Left lobe of liver (tissue), 2 donors: ENCODE measurements at regions not wholly inside any gene's neighbourhood (a gene's known extent, or its start where the extent isn't known, plus 50 kb on each side); places are given as distances from the start of the nearest gene placed in this dataset.

ENCODE experiments used
- ATAC-seq: fragments of 200-7000 bp; cut with Tn5 transposase; one replicate; pipeline ENCODE4 v1.9.1; 2020; ENCODE audit warnings: mild to moderate bottlenecking, moderate library complexity
- DNase-seq: peaks from one replicate; pipeline ENCODE4 v3.0.0-alpha.2; 2020; ENCODE audit warnings: low spot score
- donor health status: DM: no; HTN: no; CAD: no; lungs with moderate emphysema.
- donor health status: DM: no; HTN: yes; CAD: no.

DNA sequence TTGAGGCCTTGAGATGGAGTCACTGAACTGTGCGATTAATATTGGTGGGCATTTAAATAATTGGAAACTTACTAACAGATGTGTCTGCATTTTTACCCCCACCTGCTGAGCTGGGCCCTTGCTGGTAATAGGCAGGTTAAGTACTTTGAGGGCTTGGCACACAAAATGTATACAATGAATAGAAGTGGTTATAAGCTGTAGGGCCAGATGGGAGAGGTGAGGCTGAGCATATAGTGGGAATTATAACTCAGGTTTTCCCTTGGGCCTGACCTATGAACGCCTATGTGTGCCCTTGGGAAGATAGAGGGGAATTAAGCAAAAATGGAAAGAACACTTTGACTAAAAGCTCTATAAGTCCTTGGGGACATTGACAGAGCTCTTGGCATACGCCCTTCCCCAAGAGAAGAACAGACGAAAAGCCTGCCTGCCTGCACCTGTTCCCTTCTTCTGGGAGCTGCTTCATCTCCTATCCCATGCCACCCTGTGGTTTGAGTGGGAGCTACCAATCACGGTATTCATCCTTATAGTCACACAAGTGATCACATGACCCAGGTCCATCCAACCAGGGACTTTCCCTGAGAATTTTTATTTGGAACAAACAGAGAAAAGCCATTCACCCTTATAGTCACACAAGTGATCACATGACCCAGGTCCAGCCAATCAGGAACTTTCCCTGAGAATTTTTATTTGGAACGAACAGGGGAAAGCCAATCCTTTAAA, 260.7 kb upstream of the CSF3R start:
- no peak for DNase-seq

DNA sequence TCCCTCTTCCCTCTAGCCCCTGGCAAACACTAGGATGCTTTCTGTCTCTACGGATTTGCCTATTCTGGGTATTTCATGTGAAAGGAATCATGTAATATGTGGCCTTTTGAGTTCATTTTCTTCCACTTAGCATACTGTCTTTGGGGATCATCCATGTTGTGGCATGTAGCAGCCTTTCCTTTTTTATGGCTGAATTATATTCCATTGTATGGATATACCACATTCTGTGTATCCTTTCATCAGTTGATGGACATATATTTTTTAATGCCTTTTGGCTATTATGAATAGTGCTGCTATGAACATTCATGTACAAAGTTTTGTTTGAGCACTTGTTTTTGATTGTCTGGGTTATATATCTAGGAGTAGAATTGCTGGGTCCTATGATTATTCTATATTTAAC, 258.4 kb upstream of the CSF3R start:
- ATAC-seq (no peak), DNase-seq (no peak)

More for the DNA sequence above, 260.7 kb upstream of the CSF3R start:
- no peak for ATAC-seq

- ATAC-seq (no peak), DNase-seq (no peak)
Observed at GRCh38 chr1:36740446-36740845, 257.7 kb upstream of the CSF3R start.

- DNase-seq, result no peak
Observed at GRCh38 chr1:36739703-36740289, 257.1 kb upstream of the CSF3R start.

DNA sequence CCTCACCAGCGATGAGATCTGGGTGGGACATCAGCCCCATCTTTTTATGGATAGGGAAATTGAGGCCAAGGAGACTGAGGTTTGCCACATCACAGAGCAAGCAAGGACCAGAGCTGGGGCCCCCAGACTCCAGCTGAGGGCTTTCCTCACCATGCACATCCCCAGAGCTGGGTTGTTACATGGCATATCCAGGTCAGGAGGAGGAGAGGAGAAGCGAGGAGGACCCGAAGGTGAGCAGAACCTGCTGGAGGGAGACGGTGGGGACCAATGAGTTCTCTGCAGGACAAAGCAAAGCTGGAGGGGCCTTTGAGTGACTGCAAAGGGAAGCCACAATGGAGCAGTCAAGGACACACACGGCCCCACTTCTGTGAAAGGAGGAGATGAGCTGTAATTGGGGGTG, 255.5 kb upstream of the CSF3R start:
- DNase-seq (no peak), ATAC-seq (no peak)

More at GRCh38 chr1:36739703-36740289, 257.1 kb upstream of the CSF3R start:
- ATAC-seq, result no peak

DNA sequence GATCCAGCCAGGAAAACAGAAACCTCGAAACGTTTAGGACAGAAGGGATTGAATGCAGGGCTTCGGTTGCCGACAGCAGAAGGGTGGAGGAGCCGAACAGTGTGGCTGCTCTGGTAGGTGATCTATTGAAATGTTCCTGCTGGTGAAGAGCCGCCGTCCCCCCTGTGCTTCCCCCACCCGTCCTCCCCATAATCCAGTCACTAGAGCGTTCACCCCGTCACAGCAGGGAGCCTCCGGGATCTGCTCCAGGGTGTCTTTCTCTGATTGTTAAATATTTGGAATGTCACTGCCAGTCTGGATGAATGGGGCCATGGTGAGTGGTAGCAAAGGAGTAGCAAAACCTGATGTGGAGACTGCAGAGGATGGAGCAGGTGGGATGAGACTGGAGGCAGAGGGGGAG, 255.1 kb upstream of the CSF3R start:
- DNase-seq (peak; percentile 12), ATAC-seq (no peak)

- peak; percentile 5 for DNase-seq
- no peak for ATAC-seq
Observed at GRCh38 chr1:36737038-36737555, 254.4 kb upstream of the CSF3R start.

DNA sequence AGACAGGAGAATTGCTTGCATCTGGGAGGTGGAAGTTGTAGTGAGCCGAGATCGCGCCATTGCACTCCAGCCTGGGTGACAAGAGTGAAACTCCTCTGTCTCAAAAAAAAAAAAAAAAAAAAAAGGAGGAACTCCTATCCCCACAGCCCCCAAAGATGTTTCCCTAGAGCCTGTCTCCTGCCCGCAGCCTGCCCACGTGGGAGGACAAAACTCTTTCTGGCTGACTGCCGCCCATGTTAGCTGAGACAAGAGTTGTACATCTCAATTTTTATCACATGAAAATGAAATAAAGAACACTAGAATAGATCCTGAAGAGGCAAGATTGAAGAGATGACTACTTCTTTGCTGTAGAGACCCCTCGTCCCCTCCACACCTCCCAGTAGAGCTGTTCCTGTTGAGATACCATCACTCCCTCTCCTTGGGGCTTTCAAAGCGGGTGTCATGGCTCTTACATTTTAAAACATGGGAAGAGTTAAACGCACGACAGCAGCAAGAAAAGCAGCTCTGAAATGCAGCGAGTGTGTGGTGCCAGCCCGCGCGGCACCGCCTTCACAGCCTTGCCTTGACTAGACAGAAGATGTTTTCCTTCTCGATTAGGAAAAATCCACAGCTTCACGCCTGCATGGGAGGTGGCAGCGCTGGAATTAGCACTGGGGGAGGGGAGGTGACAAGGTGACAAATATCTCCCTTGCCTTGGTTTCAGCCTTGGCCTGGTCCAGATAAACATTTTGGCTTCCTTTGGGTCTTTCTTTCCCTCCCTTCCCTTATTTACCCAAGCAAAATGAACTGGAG, 253.4 kb upstream of the CSF3R start:
- DNase-seq (peak; percentile 19), ATAC-seq (no peak)

- no peak for ATAC-seq
Observed at GRCh38 chr1:36735436-36735835, 252.7 kb upstream of the CSF3R start.

GRCh38 chr1:36734356-36734755, 251.6 kb upstream of the CSF3R start:
- ATAC-seq (no peak), DNase-seq (no peak)

More at GRCh38 chr1:36735436-36735835, 252.7 kb upstream of the CSF3R start:
- DNase-seq, result peak; percentile 28

DNA sequence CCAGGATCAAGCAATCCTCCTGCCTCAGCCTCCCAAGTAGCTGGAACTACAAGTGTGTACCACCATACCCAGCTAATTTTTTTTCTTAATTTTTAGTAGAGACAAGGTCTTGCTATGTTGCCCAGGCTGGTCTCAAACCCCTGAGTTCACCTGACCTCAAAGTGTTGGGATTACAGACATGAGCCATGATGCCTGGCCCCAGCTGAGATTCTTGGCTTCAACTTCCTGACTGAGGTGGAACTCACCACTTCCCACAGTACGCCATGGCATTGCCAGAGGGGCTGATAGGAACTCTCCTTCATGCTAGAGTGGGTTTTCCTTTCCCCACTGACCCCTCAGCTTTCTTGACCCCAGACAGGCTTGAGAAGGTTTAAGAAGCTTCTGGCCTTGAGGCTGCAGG, 251.0 kb upstream of the CSF3R start:
- DNase-seq (no peak), ATAC-seq (no peak)

GRCh38 chr1:36732015-36732356, 249.3 kb upstream of the CSF3R start:
- DNase-seq, result no peak
- no peak for ATAC-seq

GRCh38 chr1:36731226-36732014, 248.7 kb upstream of the CSF3R start:
- peak; percentile 39 for DNase-seq
- ATAC-seq, result no peak

DNA sequence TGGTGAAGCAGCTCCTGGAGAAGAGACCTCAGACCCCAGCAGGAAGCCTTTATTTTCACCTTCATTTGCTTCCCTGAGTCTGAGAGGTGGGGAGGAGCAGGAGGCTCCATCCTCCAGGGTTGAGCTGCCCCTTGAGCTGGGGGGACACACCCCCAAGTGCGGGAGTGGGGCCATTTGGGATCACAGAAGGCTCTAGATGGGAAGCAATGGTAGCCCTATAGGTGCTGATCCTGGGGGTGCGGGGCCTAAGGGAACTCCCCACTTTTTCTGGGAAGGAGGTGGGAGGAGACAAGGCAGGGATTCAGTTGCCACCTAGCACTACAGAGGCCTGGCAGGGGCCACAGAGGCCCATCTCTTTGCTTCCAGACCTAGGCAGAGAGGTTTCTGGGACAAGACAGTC, 247.9 kb upstream of the CSF3R start:
- peak; percentile 23 for DNase-seq
- ATAC-seq, result no peak

- ATAC-seq (no peak), DNase-seq (peak; percentile 16)
Observed at GRCh38 chr1:36729716-36730510, 247.2 kb upstream of the CSF3R start.

DNA sequence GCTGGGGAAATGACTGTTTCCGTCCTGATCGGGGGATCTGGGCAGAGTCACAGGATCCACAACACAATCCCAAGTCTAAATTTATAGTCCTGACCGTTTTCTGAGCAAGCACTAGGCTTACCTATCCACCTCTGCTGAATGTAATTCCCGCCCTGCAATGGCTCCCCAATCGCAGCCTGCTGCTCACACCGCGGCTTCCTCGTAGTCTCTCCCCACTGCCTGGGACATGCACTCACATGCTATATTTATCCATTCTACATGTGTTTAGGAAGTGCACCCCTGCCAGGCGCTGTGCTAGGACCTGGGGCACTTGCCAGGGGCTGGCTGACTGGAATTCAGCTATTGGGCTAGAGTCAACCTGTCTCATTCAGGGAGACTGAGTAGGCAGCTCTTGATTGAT, 246.6 kb upstream of the CSF3R start:
- peak; percentile 8 for DNase-seq
- ATAC-seq, result no peak

- ATAC-seq, result no peak
Observed at GRCh38 chr1:36728846-36729245, 246.1 kb upstream of the CSF3R start.

GRCh38 chr1:36728051-36728450, 245.3 kb upstream of the CSF3R start:
- no peak for ATAC-seq
- peak; percentile 29 for DNase-seq

More at GRCh38 chr1:36728846-36729245, 246.1 kb upstream of the CSF3R start:
- peak; percentile 34 for DNase-seq

DNA sequence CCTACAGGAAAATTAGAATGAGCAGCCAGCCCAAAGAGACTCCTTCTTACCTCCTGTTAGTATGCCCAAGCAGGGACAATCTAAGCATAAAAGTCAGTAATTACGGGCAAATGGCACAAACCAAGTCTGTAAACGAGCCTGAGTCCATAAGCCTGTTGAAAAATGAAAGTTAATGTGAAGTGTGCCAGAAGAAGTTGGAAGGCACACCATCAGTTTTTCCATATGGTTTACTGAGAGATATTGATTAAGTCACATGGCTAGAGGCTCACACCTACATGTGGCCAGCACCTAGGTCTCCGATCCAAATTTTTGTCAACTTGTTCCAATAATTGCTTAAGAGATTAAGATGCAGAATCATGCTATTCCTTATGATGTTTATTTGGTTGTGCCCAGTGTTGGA, 242.4 kb upstream of the CSF3R start:
- DNase-seq, result no peak
- ATAC-seq, result no peak

GRCh38 chr1:36723813-36724212, 241.1 kb upstream of the CSF3R start:
- no peak for ATAC-seq
- no peak for DNase-seq
